Eye (tissue), 1 donor: ENCODE measurements at regions not wholly inside any gene's neighbourhood (a gene's known extent, or its start where the extent isn't known, plus 50 kb on each side); places are given as distances from the start of the nearest gene placed in this dataset.

Source experiments
- DNase-seq: peaks from one replicate; pipeline ENCODE4 v3.0.0-alpha.2; 2015

GRCh38 chr11:116172156-116172555, 600.6 kb downstream of the BUD13 start:
- DNase-seq: no peak

- no peak for DNase-seq
These were observed 601.3 kb downstream of the BUD13 start for GRCh38 chr11:116171271-116172140.

- no peak for DNase-seq
These were observed 602.2 kb downstream of the BUD13 start for GRCh38 chr11:116170526-116171120.

GRCh38 chr11:116169776-116170175, 603.0 kb downstream of the BUD13 start:
- DNase-seq: no peak

GRCh38 chr11:116168459-116168787, 604.4 kb downstream of the BUD13 start:
- no peak for DNase-seq

- DNase-seq: no peak
These were observed 604.9 kb downstream of the BUD13 start for GRCh38 chr11:116167706-116168458.

GRCh38 chr11:116166573-116167465, 606.0 kb downstream of the BUD13 start:
- no peak for DNase-seq

- no peak for DNase-seq
These were observed 607.9 kb downstream of the BUD13 start for GRCh38 chr11:116164843-116165242.

- DNase-seq: peak; percentile 93
These were observed 609.9 kb downstream of the BUD13 start for GRCh38 chr11:116162886-116163230.

GRCh38 chr11:116162086-116162885, 610.5 kb downstream of the BUD13 start:
- no peak for DNase-seq

- DNase-seq: no peak
These were observed 624.1 kb downstream of the BUD13 start for GRCh38 chr11:116148645-116149044.

GRCh38 chr11:116148056-116148455, 624.7 kb downstream of the BUD13 start:
- no peak for DNase-seq

- no peak for DNase-seq
These were observed 627.5 kb downstream of the BUD13 start for GRCh38 chr11:116145187-116145865.

GRCh38 chr11:116144387-116144958, 628.3 kb downstream of the BUD13 start:
- DNase-seq: no peak

- DNase-seq: no peak
These were observed 634.1 kb upstream of the CADM1 start for GRCh38 chr11:116138280-116138679.

- no peak for DNase-seq
These were observed 633.5 kb upstream of the CADM1 start for GRCh38 chr11:116137753-116138152.

GRCh38 chr11:116136987-116137674, 632.9 kb upstream of the CADM1 start:
- DNase-seq: peak; percentile 19

- DNase-seq: no peak
These were observed 631.7 kb upstream of the CADM1 start for GRCh38 chr11:116135891-116136290.

GRCh38 chr11:116134450-116134849, 630.2 kb upstream of the CADM1 start:
- DNase-seq: no peak

- no peak for DNase-seq
These were observed 628.2 kb upstream of the CADM1 start for GRCh38 chr11:116132273-116132978.
